ENCODE measurements at regions not wholly inside any gene's neighbourhood (a gene's known extent, or its start where the extent isn't known, plus 50 kb on each side); places are given as distances from the start of the nearest gene placed in this dataset.

DNA sequence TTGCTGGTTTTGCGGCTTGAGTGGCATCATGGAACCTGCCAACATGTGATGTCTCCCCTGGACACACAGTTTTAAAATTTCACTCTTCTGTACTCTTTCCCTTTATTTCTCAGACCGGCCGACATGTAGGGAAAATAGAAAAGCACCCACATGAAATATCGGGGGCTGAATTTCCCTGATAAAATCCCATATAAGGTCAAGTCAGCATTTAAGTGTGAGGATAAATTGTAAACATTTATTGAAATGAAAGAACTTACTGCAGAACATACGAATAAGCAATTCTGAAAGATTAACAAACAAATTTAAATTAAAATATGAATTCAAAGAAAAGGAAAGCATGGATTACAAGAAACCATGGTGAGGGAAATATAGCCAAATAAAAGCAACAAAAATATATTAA, 345.5 kb downstream of the EPHA7 start:
- TF ChIP-seq, protein P1, sequence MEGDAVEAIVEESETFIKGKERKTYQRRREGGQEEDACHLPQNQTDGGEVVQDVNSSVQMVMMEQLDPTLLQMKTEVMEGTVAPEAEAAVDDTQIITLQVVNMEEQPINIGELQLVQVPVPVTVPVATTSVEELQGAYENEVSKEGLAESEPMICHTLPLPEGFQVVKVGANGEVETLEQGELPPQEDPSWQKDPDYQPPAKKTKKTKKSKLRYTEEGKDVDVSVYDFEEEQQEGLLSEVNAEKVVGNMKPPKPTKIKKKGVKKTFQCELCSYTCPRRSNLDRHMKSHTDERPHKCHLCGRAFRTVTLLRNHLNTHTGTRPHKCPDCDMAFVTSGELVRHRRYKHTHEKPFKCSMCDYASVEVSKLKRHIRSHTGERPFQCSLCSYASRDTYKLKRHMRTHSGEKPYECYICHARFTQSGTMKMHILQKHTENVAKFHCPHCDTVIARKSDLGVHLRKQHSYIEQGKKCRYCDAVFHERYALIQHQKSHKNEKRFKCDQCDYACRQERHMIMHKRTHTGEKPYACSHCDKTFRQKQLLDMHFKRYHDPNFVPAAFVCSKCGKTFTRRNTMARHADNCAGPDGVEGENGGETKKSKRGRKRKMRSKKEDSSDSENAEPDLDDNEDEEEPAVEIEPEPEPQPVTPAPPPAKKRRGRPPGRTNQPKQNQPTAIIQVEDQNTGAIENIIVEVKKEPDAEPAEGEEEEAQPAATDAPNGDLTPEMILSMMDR (IDR thresholded peaks at IDR 0.05), result no peak
- no peak for TF ChIP-seq POLR2AphosphoS5 (IDR thresholded peaks at IDR 0.05)

Data from breast epithelium (tissue), 3 donors.